PC-9 (cell line): ENCODE measurements at regions not wholly inside any gene's neighbourhood (a gene's known extent, or its start where the extent isn't known, plus 50 kb on each side); places are given as distances from the start of the nearest gene placed in this dataset.
A peak's percentile ranks its signal among the peaks of the same experiment; 100 is the strongest.

ENCODE experiments used
- BruUV-seq: library from RNA; stranded (reverse); fragments of 400-500 nt; replicated peaks from 2 replicates; lab custom pipeline; 2021; lab: Mats Ljungman, UMichigan
- CTCF ChIA-PET: fragments of 300-600 bp; sonication (Branson Sonifier 250); formaldehyde crosslinking; loops from one replicate; lab custom pipeline; 2022; ENCODE audit warnings: antibody characterized with exemption; lab: Charles Lee
- POLR2A ChIA-PET: fragments of 300-600 bp; sonication (Branson Sonifier 250); formaldehyde crosslinking; loops from one replicate; lab custom pipeline; 2022; ENCODE audit warnings: antibody characterized with exemption; ENCODE audit not compliant: unreplicated experiment; lab: Charles Lee
- DNase-seq, 2 experiments: peaks; one replicate each; pipeline versions ENCODE4 v3.0.0 to v3.0.0-alpha.2; 2015 to 2022; ENCODE audit warnings: mixed read lengths in 1 of 2
- H2AFZ ChIP-seq: fragments of 200-600 bp; sonication (generic); 2 replicates; pipeline ENCODE4 v1.8.1; 2017; ENCODE audit warnings: antibody characterized with exemption
- H3F3A ChIP-seq: fragments of 200-600 bp; sonication (generic); 2 replicates; pipeline ENCODE4 v1.8.1; 2017; ENCODE audit warnings: antibody characterized with exemption, mild to moderate bottlenecking, low read depth; ENCODE audit not compliant: insufficient read depth
- H3K27ac ChIP-seq: fragments of 200-600 bp; sonication (generic); 2 replicates; pipeline ENCODE4 v1.6.1; 2016; ENCODE audit warnings: mixed run types
- H3K27me3 ChIP-seq: fragments of 200-600 bp; sonication (generic); 2 replicates; pipeline ENCODE4 v1.6.1; 2016; ENCODE audit warnings: low read depth, mixed run types; ENCODE audit not compliant: insufficient read depth
- H3K36me3 ChIP-seq: fragments of 200-600 bp; sonication (generic); 2 replicates; pipeline ENCODE4 v1.6.1; 2016; ENCODE audit warnings: low read depth, mixed run types
- H3K4me1 ChIP-seq: fragments of 200-600 bp; sonication (generic); replicated peaks from 2 replicates; pipeline ENCODE4 v1.6.1; 2016; ENCODE audit warnings: mixed run types; ENCODE audit not compliant: insufficient read depth
- H3K4me2 ChIP-seq: fragments of 200-600 bp; sonication (generic); 2 replicates; pipeline ENCODE4 v1.6.1; 2017; ENCODE audit warnings: mixed run types
- H3K4me3 ChIP-seq: fragments of 200-600 bp; sonication (generic); 2 replicates; pipeline ENCODE4 v1.6.1; 2016; ENCODE audit warnings: mixed run types
- H3K79me2 ChIP-seq: fragments of 200-600 bp; sonication (generic); 2 replicates; pipeline ENCODE4 v1.6.1; 2017; ENCODE audit warnings: low read depth, mixed run types
- H3K9me2 ChIP-seq: fragments of 200-600 bp; sonication (generic); 2 replicates; pipeline ENCODE4 v1.8.1; 2017; ENCODE audit warnings: mild to moderate bottlenecking; ENCODE audit not compliant: insufficient read depth
- H3K9me3 ChIP-seq: fragments of 200-600 bp; sonication (generic); 2 replicates; pipeline ENCODE4 v1.8.1; 2016; ENCODE audit warnings: low read depth; ENCODE audit not compliant: insufficient read depth
- H4K20me1 ChIP-seq: fragments of 200-600 bp; sonication (generic); 2 replicates; pipeline ENCODE4 v1.8.1; 2017; ENCODE audit not compliant: insufficient read depth
- EZH2 ChIP-seq: fragments of 200-600 bp; sonication (generic); IDR thresholded peaks from 2 replicates; pipeline ENCODE4 v1.8.0; 2017; ENCODE audit warnings: antibody characterized with exemption, low read depth
- intact Hi-C: fragments of 100-400 bp; cut with micrococcal nuclease; formaldehyde crosslinking; loops from one replicate; pipeline ENCODE4 v1.10.0; 2022; ENCODE audit not compliant: unreplicated experiment
- TF ChIP-seq, protein P1 (sequence below): fragments of 200-600 bp; sonication (generic); conservative IDR thresholded peaks from 2 replicates; pipeline ENCODE4 v1.6.1; 2017; ENCODE audit warnings: mixed run types, antibody characterized with exemption, mild to moderate bottlenecking, moderate library complexity

DNA sequence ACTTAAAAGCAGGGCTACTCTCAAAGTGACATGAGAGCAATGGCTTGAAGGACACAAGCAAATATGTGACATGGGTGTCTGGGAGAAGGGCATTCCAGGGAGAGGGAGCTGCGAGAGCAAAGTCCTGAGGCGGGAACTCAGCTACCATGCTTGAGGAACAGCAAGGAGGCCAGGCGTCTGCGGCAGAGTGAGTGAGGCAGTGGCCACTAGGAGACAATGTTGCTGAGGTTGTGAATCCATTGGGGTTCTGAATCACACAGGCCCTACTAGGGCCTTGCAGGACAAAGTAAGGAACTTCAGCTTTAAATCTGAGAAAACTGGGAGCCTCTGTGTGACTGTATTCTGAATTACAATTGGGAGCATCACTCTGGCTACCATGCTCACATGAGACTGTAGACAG lies 94.1 kb upstream of the PRICKLE2 start:
- H2AFZ ChIP-seq = no peak overlapping the region
- ChIA-PET CTCF (no interaction called here), POLR2A (no interaction called here)
- H3K9me2 ChIP-seq = no peaks in the 10 kb centered on the region
- no peaks in the 10 kb centered on the region for H4K20me1 ChIP-seq
- H3K9me3 ChIP-seq = no peaks in the 10 kb centered on the region
- TF ChIP-seq, protein P1, sequence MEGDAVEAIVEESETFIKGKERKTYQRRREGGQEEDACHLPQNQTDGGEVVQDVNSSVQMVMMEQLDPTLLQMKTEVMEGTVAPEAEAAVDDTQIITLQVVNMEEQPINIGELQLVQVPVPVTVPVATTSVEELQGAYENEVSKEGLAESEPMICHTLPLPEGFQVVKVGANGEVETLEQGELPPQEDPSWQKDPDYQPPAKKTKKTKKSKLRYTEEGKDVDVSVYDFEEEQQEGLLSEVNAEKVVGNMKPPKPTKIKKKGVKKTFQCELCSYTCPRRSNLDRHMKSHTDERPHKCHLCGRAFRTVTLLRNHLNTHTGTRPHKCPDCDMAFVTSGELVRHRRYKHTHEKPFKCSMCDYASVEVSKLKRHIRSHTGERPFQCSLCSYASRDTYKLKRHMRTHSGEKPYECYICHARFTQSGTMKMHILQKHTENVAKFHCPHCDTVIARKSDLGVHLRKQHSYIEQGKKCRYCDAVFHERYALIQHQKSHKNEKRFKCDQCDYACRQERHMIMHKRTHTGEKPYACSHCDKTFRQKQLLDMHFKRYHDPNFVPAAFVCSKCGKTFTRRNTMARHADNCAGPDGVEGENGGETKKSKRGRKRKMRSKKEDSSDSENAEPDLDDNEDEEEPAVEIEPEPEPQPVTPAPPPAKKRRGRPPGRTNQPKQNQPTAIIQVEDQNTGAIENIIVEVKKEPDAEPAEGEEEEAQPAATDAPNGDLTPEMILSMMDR = no peak
- TF ChIP-seq EZH2 = no peak
- no peak overlapping the region for H3K4me3 ChIP-seq
- no peaks in the 10 kb centered on the region for H3F3A ChIP-seq
- H3K4me1 ChIP-seq = no peaks in the 10 kb centered on the region
- intact Hi-C loops = no loop called here
- H3K4me2 ChIP-seq = no peak overlapping the region
- H3K27ac ChIP-seq = no peak overlapping the region
- H3K27me3 ChIP-seq = no peaks in the 10 kb centered on the region
- H3K36me3 ChIP-seq = no peaks in the 10 kb centered on the region
- DNase-seq = no peak
- H3K79me2 ChIP-seq = no peaks in the 10 kb centered on the region
- no TSS peak for BruUV-seq

DNA sequence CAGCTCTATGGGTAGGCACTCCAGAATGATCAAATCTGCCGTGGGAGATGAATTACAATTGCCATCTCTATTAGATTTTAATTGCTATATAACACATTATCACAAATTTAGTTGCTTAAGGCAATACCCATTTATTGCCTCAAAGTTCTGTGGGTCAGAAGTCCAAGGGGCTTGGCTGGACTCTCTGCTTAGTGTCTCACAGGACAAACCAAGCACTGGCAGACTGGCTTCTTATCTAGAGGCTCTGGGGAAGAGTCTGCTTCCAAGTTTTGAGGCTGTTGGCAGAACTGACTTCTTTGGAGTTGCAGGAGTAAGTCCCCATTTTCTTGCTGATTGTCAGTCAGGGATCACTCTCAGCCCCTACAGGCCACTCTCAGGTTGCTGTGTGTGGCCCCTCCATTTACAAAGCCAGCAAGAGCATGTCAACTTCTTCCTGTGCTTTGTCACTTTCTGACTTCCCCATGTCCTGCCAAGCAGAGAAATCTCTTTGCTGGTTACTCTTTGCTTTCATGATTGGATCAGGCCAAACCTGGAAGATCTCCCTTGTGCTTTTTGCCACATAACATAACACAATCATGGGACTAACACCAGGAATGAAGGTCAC lies 93.5 kb upstream of the PRICKLE2 start:
- H3F3A ChIP-seq = no peaks in the 10 kb centered on the region
- POLR2A ChIA-PET = no interaction called here
- no peaks in the 10 kb centered on the region for H3K9me2 ChIP-seq
- H3K4me3 ChIP-seq = no peak overlapping the region
- TF ChIP-seq, protein P1 = no peak
- TF ChIP-seq EZH2 = no peak
- no peaks in the 10 kb centered on the region for H4K20me1 ChIP-seq
- H3K79me2 ChIP-seq = no peaks in the 10 kb centered on the region
- H3K27me3 ChIP-seq = no peaks in the 10 kb centered on the region
- H3K36me3 ChIP-seq = no peaks in the 10 kb centered on the region
- H3K27ac ChIP-seq = no peak overlapping the region
- H2AFZ ChIP-seq = no peak overlapping the region
- CTCF ChIA-PET = no interaction called here
- intact Hi-C loops = no loop called here
- no peaks in the 10 kb centered on the region for H3K9me3 ChIP-seq
- no peak for DNase-seq
- H3K4me1 ChIP-seq = no peaks in the 10 kb centered on the region
- no peak overlapping the region for H3K4me2 ChIP-seq
- no TSS peak for BruUV-seq

DNA sequence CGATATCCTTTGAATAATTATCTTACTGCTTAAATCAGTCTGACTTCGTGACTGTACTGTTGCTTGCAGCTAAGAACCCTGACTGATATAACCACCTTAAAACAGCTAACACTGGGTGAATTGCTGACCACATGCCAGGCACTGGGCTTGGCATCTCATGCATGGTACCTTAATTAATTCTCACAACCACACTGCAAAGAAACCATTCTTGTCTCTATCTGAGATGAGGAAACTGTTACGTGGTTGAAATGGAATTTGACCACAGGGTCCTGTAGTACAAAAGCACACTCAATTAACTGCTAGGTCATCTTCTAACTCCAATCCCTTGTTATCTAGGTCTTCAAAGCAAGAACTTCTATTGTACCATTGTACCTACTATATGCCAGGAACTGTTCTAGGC lies 92.7 kb upstream of the PRICKLE2 start:
- Histone ChIP-seq H4K20me1 (no peaks in the 10 kb centered on the region), H3K4me2 (no peak overlapping the region), H3K79me2 (no peaks in the 10 kb centered on the region), H3K27ac (no peak overlapping the region), H3K9me3 (no peaks in the 10 kb centered on the region), H3K4me3 (no peak overlapping the region), H3K27me3 (no peaks in the 10 kb centered on the region), H2AFZ (no peak overlapping the region), H3K4me1 (no peaks in the 10 kb centered on the region), H3K9me2 (no peaks in the 10 kb centered on the region), H3K36me3 (no peaks in the 10 kb centered on the region), H3F3A (no peaks in the 10 kb centered on the region)
- ChIA-PET POLR2A (interaction anchor here (0.6 kb wide), 1 partner anchor 11 kb away, joined by 5 read pairs; no protein-coding TSS in a partner anchor), CTCF (interaction anchor here (0.5 kb wide), 1 partner anchor 79 kb away, joined by 7 read pairs; no protein-coding TSS in a partner anchor)
- BruUV-seq = no TSS peak
- TF ChIP-seq, protein P1 = no peak
- TF ChIP-seq EZH2 = no peak
- peak in 1 of 2 experiments; percentile 31 for DNase-seq
- intact Hi-C loops = no loop called here
